ENCODE measurements at regions not wholly inside any gene's neighbourhood (a gene's known extent, or its start where the extent isn't known, plus 50 kb on each side); places are given as distances from the start of the nearest gene placed in this dataset.
"Not testable (repeated sequence)": the region's sequence is repeated elsewhere in the genome, so short reads cannot be mapped to it uniquely, and the experiment has no call there.

- H3K4me1 ChIP-seq (ENCODE audit: insufficient read depth, low read length) = no peaks in the 10 kb centered on the region
- H3K9ac ChIP-seq (ENCODE audit: low read depth, low read length) = no peak overlapping the region
- no peaks in the 10 kb centered on the region for H3K9me3 ChIP-seq (ENCODE audit: insufficient read depth, low read depth, low read length)
- H3K27me3 ChIP-seq (ENCODE audit: insufficient read depth, low read length) = no peaks in the 10 kb centered on the region
- no peak overlapping the region for H3K4me3 ChIP-seq (ENCODE audit: low read length)
- H3K36me3 ChIP-seq (ENCODE audit: insufficient read depth, low read depth, low read length) = no peaks in the 10 kb centered on the region
- H3K27ac ChIP-seq (ENCODE audit: low read length) = no peak overlapping the region
These were observed 1489.2 kb upstream of the C9orf72 start for GRCh38 chr9:29062446-29062845.

DNA sequence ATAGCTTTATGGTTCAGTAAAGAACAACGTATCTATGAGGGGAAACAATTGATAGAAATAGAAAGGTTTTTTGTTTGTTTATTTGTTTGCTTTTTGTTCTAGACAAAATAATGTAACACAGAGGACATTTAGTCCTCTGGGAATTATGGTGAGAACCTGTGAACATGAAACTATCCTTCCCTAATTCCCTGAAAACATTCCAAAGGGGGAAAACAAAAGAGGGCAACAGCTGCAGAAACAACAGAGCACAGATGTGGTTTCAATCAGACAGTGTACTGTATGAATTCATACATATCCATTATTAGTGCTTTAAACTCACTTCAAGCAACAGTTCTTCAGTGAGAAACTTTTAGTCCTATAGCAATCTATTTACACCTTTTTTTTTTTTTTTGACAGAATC lies 1489.8 kb upstream of the C9orf72 start:
- H3K4me1 ChIP-seq (ENCODE audit: insufficient read depth, low read length) = peaks cover 3% of the 10 kb centered on the region; the same call in 1 of the 2 replicates
- H3K27ac ChIP-seq (ENCODE audit: low read length) = no peak overlapping the region
- H3K27me3 ChIP-seq (ENCODE audit: insufficient read depth, low read length) = no peaks in the 10 kb centered on the region
- no peaks in the 10 kb centered on the region for H3K9me3 ChIP-seq (ENCODE audit: insufficient read depth, low read depth, low read length)
- H3K9ac ChIP-seq (ENCODE audit: low read depth, low read length) = no peak overlapping the region
- no peaks in the 10 kb centered on the region for H3K36me3 ChIP-seq (ENCODE audit: insufficient read depth, low read depth, low read length)
- no peak overlapping the region for H3K4me3 ChIP-seq (ENCODE audit: low read length)

DNA sequence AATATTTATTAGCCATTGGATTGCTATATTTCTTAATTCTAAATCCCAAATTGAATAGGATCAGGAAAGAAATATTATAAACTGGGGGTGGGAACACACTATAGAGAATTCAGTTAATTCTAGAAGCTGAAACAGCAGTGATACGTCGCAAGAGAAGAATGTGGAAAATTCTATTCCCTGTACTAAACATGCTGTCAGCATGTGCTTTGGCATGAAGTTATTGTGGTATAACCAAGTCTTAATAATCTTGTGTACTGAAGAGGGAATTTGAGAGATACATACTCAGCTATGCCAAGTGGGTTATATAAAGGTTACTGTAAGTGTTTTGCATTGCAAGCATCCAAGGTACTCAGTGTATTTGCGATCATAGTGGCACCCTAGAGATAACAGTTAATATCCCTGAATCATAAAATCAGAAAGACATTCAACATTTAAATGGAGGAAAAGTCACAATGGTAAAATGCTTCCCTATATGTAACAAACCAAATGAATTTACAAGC lies 1492.9 kb upstream of the C9orf72 start:
- Histone ChIP-seq H3K36me3 (ENCODE audit: insufficient read depth, low read depth, low read length) (no peaks in the 10 kb centered on the region), H3K4me1 (ENCODE audit: insufficient read depth, low read length) (peaks cover 3% of the 10 kb centered on the region; the same call in 1 of the 2 replicates), H3K9ac (ENCODE audit: low read depth, low read length) (no peak overlapping the region), H3K9me3 (ENCODE audit: insufficient read depth, low read depth, low read length) (no peaks in the 10 kb centered on the region), H3K27me3 (ENCODE audit: insufficient read depth, low read length) (no peaks in the 10 kb centered on the region), H3K4me3 (ENCODE audit: low read length) (no peak overlapping the region), H3K27ac (ENCODE audit: low read length) (no peak overlapping the region)

DNA sequence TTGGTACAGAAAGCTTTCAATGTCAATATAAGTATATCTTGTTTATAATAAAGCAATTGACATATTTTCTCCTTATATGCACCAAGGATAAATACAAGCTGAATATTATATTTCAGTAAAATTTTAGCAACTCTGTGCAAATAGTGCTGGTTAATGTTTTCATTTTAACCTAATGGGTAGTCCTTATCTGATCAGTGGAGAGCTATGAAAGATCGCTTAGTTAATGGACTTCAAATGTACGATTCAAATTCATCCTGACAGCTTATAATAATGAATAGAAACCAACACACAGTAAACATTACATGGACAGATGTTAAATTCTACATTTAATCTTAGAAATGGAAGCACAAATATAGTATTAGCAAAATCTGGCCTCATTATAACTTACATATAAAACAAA lies 1495.2 kb upstream of the C9orf72 start:
- H3K9ac ChIP-seq (ENCODE audit: low read depth, low read length) = no peak overlapping the region
- H3K36me3 ChIP-seq (ENCODE audit: insufficient read depth, low read depth, low read length) = no peaks in the 10 kb centered on the region
- no peak overlapping the region for H3K4me3 ChIP-seq (ENCODE audit: low read length)
- peaks cover 3% of the 10 kb centered on the region; the same call in 1 of the 2 replicates for H3K4me1 ChIP-seq (ENCODE audit: insufficient read depth, low read length)
- no peaks in the 10 kb centered on the region for H3K9me3 ChIP-seq (ENCODE audit: insufficient read depth, low read depth, low read length)
- no peaks in the 10 kb centered on the region for H3K27me3 ChIP-seq (ENCODE audit: insufficient read depth, low read length)
- no peak overlapping the region for H3K27ac ChIP-seq (ENCODE audit: low read length)

- Histone ChIP-seq H3K4me3 (ENCODE audit: low read length) (no peak overlapping the region), H3K36me3 (ENCODE audit: insufficient read depth, low read depth, low read length) (no peaks in the 10 kb centered on the region), H3K27ac (ENCODE audit: low read length) (no peak overlapping the region), H3K9me3 (ENCODE audit: insufficient read depth, low read depth, low read length) (no peaks in the 10 kb centered on the region), H3K27me3 (ENCODE audit: insufficient read depth, low read length) (no peaks in the 10 kb centered on the region), H3K4me1 (ENCODE audit: insufficient read depth, low read length) (peaks cover 3% of the 10 kb centered on the region; the same call in 1 of the 2 replicates), H3K9ac (ENCODE audit: low read depth, low read length) (no peak overlapping the region)
These were observed 1496.1 kb upstream of the C9orf72 start for GRCh38 chr9:29069376-29069775.

GRCh38 chr9:29078063-29078666 lies 1504.9 kb upstream of the C9orf72 start:
- H3K27ac ChIP-seq (ENCODE audit: low read length) = no peak overlapping the region
- no peaks in the 10 kb centered on the region for H3K27me3 ChIP-seq (ENCODE audit: insufficient read depth, low read length)
- H3K4me1 ChIP-seq (ENCODE audit: insufficient read depth, low read length) = no peaks in the 10 kb centered on the region
- no peak overlapping the region for H3K9ac ChIP-seq (ENCODE audit: low read depth, low read length)
- H3K36me3 ChIP-seq (ENCODE audit: insufficient read depth, low read depth, low read length) = no peaks in the 10 kb centered on the region
- no peaks in the 10 kb centered on the region for H3K9me3 ChIP-seq (ENCODE audit: insufficient read depth, low read depth, low read length)
- no peak overlapping the region for H3K4me3 ChIP-seq (ENCODE audit: low read length)

DNA sequence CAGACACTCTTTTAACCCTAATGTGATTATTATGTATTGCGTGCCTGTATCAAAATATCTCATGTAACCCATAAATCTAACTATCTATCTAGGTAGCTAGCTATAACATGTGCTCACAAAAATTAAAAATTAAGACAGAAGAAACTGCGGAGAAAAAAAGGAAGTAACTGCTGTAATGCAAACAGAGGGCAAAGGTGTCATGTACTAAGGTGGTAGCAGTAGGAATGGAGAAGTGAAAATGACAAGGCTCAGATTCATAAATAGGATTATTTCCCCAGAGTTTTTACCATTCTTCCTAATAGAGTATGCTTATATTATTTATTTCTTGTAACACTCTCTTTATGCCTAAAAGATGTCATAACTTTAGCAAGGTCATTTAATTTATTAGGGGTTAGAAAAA lies 1527.5 kb upstream of the C9orf72 start:
- H3K36me3 ChIP-seq (ENCODE audit: insufficient read depth, low read depth, low read length) = no peaks in the 10 kb centered on the region
- H3K27me3 ChIP-seq (ENCODE audit: insufficient read depth, low read length) = no peaks in the 10 kb centered on the region
- H3K9me3 ChIP-seq (ENCODE audit: insufficient read depth, low read depth, low read length) = no peaks in the 10 kb centered on the region
- H3K9ac ChIP-seq (ENCODE audit: low read depth, low read length) = no peak overlapping the region
- no peak overlapping the region for H3K4me3 ChIP-seq (ENCODE audit: low read length)
- H3K4me1 ChIP-seq (ENCODE audit: insufficient read depth, low read length) = no peaks in the 10 kb centered on the region
- no peak overlapping the region for H3K27ac ChIP-seq (ENCODE audit: low read length)

DNA sequence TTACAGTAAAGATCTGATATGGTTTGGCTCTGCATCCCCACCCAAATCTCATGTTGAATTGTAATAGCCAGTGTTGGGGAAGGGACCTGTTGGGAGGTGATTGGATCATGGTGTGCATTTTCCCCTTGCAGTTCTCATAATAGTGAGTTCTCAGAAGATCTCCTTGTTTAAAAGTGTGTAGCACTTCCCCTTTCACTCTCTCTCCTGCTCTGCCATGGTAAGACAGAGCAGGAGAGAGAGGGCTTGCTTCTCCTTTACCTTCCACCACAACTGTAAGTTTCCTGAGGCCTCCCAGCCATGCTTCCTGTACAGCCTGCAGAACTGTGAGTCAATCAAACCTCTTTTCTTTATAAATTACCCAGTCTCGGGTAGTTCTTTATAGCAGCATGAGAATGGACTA lies 1530.9 kb upstream of the C9orf72 start:
- H3K9ac ChIP-seq (ENCODE audit: low read depth, low read length); H3K4me1 ChIP-seq (ENCODE audit: insufficient read depth, low read length); H3K9me3 ChIP-seq (ENCODE audit: insufficient read depth, low read depth, low read length); H3K27ac ChIP-seq (ENCODE audit: low read length); H3K4me3 ChIP-seq (ENCODE audit: low read length); H3K36me3 ChIP-seq (ENCODE audit: insufficient read depth, low read depth, low read length); H3K27me3 ChIP-seq (ENCODE audit: insufficient read depth, low read length): not testable (repeated sequence)

GRCh38 chr9:29118555-29118954 lies 1545.3 kb upstream of the C9orf72 start:
- Histone ChIP-seq H3K9ac (ENCODE audit: low read depth, low read length) (no peak overlapping the region), H3K36me3 (ENCODE audit: insufficient read depth, low read depth, low read length) (no peaks in the 10 kb centered on the region), H3K9me3 (ENCODE audit: insufficient read depth, low read depth, low read length) (no peaks in the 10 kb centered on the region), H3K4me3 (ENCODE audit: low read length) (no peak overlapping the region), H3K27ac (ENCODE audit: low read length) (no peak overlapping the region), H3K27me3 (ENCODE audit: insufficient read depth, low read length) (no peaks in the 10 kb centered on the region), H3K4me1 (ENCODE audit: insufficient read depth, low read length) (no peaks in the 10 kb centered on the region)

DNA sequence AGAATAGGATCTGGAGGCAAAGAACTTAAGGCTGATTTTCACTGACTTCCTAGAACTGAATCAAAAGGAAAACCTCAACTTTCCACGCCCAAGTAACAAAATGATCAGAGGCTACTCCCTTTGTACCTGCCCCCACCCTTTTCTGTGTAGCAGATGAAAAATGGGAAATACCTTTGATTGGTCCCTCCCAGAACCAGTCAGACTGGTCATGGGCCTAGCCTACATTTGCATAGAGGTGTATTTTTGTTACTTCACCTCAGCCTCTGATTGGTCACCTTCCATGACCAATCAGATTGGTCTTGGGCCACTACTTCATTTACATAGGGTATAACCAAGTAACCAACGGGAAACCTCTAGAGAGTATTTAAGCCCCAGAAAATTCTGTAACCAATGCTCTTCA lies 1553.5 kb upstream of the C9orf72 start:
- H3K4me3 ChIP-seq (ENCODE audit: low read length) = no peak overlapping the region
- no peak overlapping the region for H3K9ac ChIP-seq (ENCODE audit: low read depth, low read length)
- peaks cover 51% of the 10 kb centered on the region for H3K9me3 ChIP-seq (ENCODE audit: insufficient read depth, low read depth, low read length)
- H3K27me3 ChIP-seq (ENCODE audit: insufficient read depth, low read length) = no peaks in the 10 kb centered on the region
- no peaks in the 10 kb centered on the region for H3K4me1 ChIP-seq (ENCODE audit: insufficient read depth, low read length)
- no peak overlapping the region for H3K27ac ChIP-seq (ENCODE audit: low read length)
- H3K36me3 ChIP-seq (ENCODE audit: insufficient read depth, low read depth, low read length) = 0 out of 2 replicates have a peak, but pooled peaks cover 6% of the 10 kb centered on the region

GRCh38 chr9:29129763-29130162 lies 1556.5 kb upstream of the C9orf72 start:
- no peak overlapping the region for H3K27ac ChIP-seq (ENCODE audit: low read length)
- H3K4me3 ChIP-seq (ENCODE audit: low read length) = no peak overlapping the region
- H3K4me1 ChIP-seq (ENCODE audit: insufficient read depth, low read length) = no peaks in the 10 kb centered on the region
- H3K27me3 ChIP-seq (ENCODE audit: insufficient read depth, low read length) = no peaks in the 10 kb centered on the region
- peaks cover 69% of the 10 kb centered on the region for H3K9me3 ChIP-seq (ENCODE audit: insufficient read depth, low read depth, low read length)
- H3K9ac ChIP-seq (ENCODE audit: low read depth, low read length) = no peak overlapping the region
- 0 out of 2 replicates have a peak, but pooled peaks cover 10% of the 10 kb centered on the region for H3K36me3 ChIP-seq (ENCODE audit: insufficient read depth, low read depth, low read length)

GRCh38 chr9:29144476-29144875 lies 1571.2 kb upstream of the C9orf72 start:
- Histone ChIP-seq H3K27ac (ENCODE audit: low read length) (no peak overlapping the region), H3K9me3 (ENCODE audit: insufficient read depth, low read depth, low read length) (peaks cover 4% of the 10 kb centered on the region; the same call in 1 of the 2 replicates), H3K4me3 (ENCODE audit: low read length) (no peak overlapping the region), H3K4me1 (ENCODE audit: insufficient read depth, low read length) (no peaks in the 10 kb centered on the region), H3K36me3 (ENCODE audit: insufficient read depth, low read depth, low read length) (no peaks in the 10 kb centered on the region), H3K27me3 (ENCODE audit: insufficient read depth, low read length) (no peaks in the 10 kb centered on the region), H3K9ac (ENCODE audit: low read depth, low read length) (no peak overlapping the region)

Measured in iPS-20b (cell line).